ENCODE measurements at regions not wholly inside any gene's neighbourhood (a gene's known extent, or its start where the extent isn't known, plus 50 kb on each side); places are given as distances from the start of the nearest gene placed in this dataset.

GRCh38 chr15:97301166-97301565, 659.3 kb upstream of the ARRDC4 start:
- Histone ChIP-seq H3K27me3 (ENCODE audit: control insufficient read depth, insufficient read depth, low read length) (no peaks in the 10 kb centered on the region), H3K4me3 (ENCODE audit: low read depth, low read length) (no peak overlapping the region), H3K9me3 (ENCODE audit: control insufficient read depth, insufficient read depth, low read length) (no peaks in the 10 kb centered on the region), H3K27ac (ENCODE audit: low read depth, low read length) (no peak overlapping the region), H3K36me3 (ENCODE audit: control insufficient read depth, insufficient read depth, low read length) (no peaks in the 10 kb centered on the region), H3K4me1 (ENCODE audit: control insufficient read depth, insufficient read depth, low read length) (no peaks in the 10 kb centered on the region)
- WGBS (ENCODE audit: insufficient coverage), result 100% methylated on average over 2 of the region's 3 CpGs
- DNase-seq (ENCODE audit: low read depth in 4 of 6, low spot score in 6 of 6), result no peak

DNA sequence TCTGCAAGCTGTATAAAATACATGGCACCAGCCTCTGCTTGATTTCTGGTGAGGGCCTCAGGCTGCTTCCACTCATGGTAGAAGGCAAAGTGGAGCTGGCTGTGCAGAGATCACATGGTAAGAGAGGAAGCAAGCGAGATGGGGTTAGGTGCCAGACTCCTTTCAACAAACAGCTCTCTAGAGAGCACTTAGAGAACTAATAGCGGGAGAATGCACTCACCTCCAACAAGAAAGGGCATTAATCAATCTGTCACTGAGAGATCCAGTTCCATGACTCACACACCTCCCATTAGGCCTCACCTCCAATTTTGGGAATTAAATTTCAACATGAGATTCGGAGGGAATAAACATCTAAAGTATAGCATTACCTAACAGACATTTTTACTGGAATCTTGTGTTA, 644.1 kb upstream of the ARRDC4 start:
- Histone ChIP-seq H3K27ac (ENCODE audit: low read depth, low read length) (no peak overlapping the region), H3K4me1 (ENCODE audit: control insufficient read depth, insufficient read depth, low read length) (no peaks in the 10 kb centered on the region), H3K9me3 (ENCODE audit: control insufficient read depth, insufficient read depth, low read length) (no peaks in the 10 kb centered on the region), H3K36me3 (ENCODE audit: control insufficient read depth, insufficient read depth, low read length) (no peaks in the 10 kb centered on the region), H3K27me3 (ENCODE audit: control insufficient read depth, insufficient read depth, low read length) (no peaks in the 10 kb centered on the region), H3K4me3 (ENCODE audit: low read depth, low read length) (no peak overlapping the region)
- no peak for DNase-seq (ENCODE audit: low read depth in 4 of 6, low spot score in 6 of 6)
- WGBS (ENCODE audit: insufficient coverage), result no CpG with 5 or more reads among the region's 3 CpGs

- DNase-seq (ENCODE audit: low read depth in 4 of 6, low spot score in 6 of 6), result no peak
- H3K4me3 ChIP-seq (ENCODE audit: low read depth, low read length), result no peak overlapping the region
- no peaks in the 10 kb centered on the region for H3K36me3 ChIP-seq (ENCODE audit: control insufficient read depth, insufficient read depth, low read length)
- no CpG with 5 or more reads among the region's 3 CpGs for WGBS (ENCODE audit: insufficient coverage)
- H3K27me3 ChIP-seq (ENCODE audit: control insufficient read depth, insufficient read depth, low read length), result no peaks in the 10 kb centered on the region
- H3K4me1 ChIP-seq (ENCODE audit: control insufficient read depth, insufficient read depth, low read length), result no peaks in the 10 kb centered on the region
- no peaks in the 10 kb centered on the region for H3K9me3 ChIP-seq (ENCODE audit: control insufficient read depth, insufficient read depth, low read length)
- H3K27ac ChIP-seq (ENCODE audit: low read depth, low read length), result no peak overlapping the region
These were observed 643.3 kb upstream of the ARRDC4 start for GRCh38 chr15:97317163-97317562.

DNA sequence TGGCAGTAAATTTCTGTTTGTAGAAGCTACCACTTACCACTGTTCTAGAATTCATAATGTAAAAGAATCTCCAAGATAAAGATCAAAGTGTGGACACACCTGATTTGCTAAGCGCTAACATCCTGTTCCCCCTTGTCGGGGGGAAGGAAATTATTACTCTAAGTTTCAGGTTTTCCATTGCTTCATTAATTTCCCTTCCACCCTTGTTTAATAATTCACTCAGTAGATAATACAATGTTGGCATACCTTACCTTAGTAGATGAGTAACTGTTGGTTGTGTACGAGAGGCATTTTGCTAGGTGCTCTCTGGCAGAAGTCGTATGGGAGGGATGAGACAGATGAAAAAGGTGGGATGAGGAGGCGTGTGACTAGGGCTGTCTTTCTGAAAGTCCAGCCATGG, 641.2 kb upstream of the ARRDC4 start:
- no peak for DNase-seq (ENCODE audit: low read depth in 4 of 6, low spot score in 6 of 6)
- H3K9me3 ChIP-seq (ENCODE audit: control insufficient read depth, insufficient read depth, low read length), result no peaks in the 10 kb centered on the region
- WGBS (ENCODE audit: insufficient coverage), result 100% methylated on average over 2 of the region's 5 CpGs

GRCh38 chr15:97346221-97346620, 614.3 kb upstream of the ARRDC4 start:
- Histone ChIP-seq H3K27ac (ENCODE audit: low read depth, low read length) (no peak overlapping the region), H3K4me3 (ENCODE audit: low read depth, low read length) (no peak overlapping the region), H3K4me1 (ENCODE audit: control insufficient read depth, insufficient read depth, low read length) (no peaks in the 10 kb centered on the region), H3K36me3 (ENCODE audit: control insufficient read depth, insufficient read depth, low read length) (no peaks in the 10 kb centered on the region), H3K27me3 (ENCODE audit: control insufficient read depth, insufficient read depth, low read length) (no peaks in the 10 kb centered on the region), H3K9me3 (ENCODE audit: control insufficient read depth, insufficient read depth, low read length) (no peaks in the 10 kb centered on the region)
- 100% methylated on average over 2 of the region's 2 CpGs for WGBS (ENCODE audit: insufficient coverage)
- DNase-seq (ENCODE audit: low read depth in 4 of 6, low spot score in 6 of 6), result no peak

More for the DNA sequence above, 641.2 kb upstream of the ARRDC4 start:
- Histone ChIP-seq H3K27me3 (ENCODE audit: control insufficient read depth, insufficient read depth, low read length) (no peaks in the 10 kb centered on the region), H3K4me3 (ENCODE audit: low read depth, low read length) (no peak overlapping the region), H3K4me1 (ENCODE audit: control insufficient read depth, insufficient read depth, low read length) (no peaks in the 10 kb centered on the region), H3K36me3 (ENCODE audit: control insufficient read depth, insufficient read depth, low read length) (no peaks in the 10 kb centered on the region), H3K27ac (ENCODE audit: low read depth, low read length) (no peak overlapping the region)

DNA sequence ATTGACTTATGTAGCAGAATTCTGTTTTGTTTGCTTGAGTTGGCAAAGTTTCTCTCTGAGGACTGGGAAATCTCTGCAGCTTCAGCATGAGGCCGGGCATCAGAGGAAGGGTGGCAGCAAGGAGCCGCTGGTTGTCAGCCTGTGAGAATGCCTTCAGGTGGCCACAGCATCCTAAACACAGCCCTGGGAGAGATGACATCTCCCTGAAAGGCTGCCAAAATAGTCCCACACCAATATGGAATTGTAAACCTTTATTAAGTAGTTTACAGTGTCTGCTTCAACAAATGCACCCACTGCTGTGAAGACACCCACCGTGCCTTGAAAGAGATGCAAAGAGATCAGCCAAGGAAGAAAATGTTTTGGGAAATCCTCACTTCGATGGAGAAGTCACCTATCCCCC, 609.7 kb upstream of the ARRDC4 start:
- H3K4me3 ChIP-seq (ENCODE audit: low read depth, low read length), result no peak overlapping the region
- no peak for DNase-seq (ENCODE audit: low read depth in 4 of 6, low spot score in 6 of 6)
- H3K4me1 ChIP-seq (ENCODE audit: control insufficient read depth, insufficient read depth, low read length), result no peaks in the 10 kb centered on the region
- H3K27ac ChIP-seq (ENCODE audit: low read depth, low read length), result no peak overlapping the region
- no peaks in the 10 kb centered on the region for H3K9me3 ChIP-seq (ENCODE audit: control insufficient read depth, insufficient read depth, low read length)
- no peaks in the 10 kb centered on the region for H3K27me3 ChIP-seq (ENCODE audit: control insufficient read depth, insufficient read depth, low read length)
- 71% methylated on average over 3 of the region's 4 CpGs for WGBS (ENCODE audit: insufficient coverage)
- H3K36me3 ChIP-seq (ENCODE audit: control insufficient read depth, insufficient read depth, low read length), result no peaks in the 10 kb centered on the region

DNA sequence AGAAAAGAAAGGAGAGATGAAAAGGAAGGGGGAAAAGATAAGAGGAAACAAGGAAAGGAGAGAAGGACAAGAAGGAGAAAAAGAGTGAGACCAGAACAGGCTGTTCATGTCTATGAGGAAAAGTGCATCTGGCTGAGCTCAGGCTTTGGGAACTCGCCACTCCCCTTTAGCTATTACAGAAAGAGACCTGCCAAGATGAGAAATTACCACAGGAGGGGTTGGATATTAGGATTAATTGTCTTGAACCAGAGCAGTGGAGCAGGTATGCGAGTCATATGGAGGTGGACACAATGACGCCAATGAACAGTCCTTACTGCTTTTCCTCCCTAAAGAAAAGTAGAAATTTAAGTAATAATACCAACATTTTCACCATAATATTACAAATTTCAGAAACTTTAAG, 577.0 kb upstream of the ARRDC4 start:
- DNase-seq (ENCODE audit: low read depth in 4 of 6, low spot score in 6 of 6), result no peak

DNA sequence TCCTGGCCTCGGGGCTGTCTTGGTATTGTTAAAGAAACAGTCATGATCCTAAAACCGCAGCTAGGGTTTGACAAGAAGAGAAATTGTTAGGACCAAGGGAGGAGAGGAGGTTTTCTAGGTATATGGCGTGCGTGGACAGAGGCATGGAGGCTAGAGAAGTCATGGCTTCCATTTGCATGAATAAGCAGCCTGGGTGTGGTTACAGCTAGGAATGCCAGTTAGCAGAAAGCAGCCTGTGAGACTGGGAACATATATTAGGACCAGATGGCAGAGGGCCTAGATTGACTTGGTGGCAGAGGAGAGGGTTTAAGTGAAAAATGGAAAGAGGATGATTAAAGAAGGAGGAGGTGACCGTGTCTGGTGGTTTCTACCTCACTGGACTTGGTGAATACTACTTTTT, 573.6 kb upstream of the ARRDC4 start:
- no peak overlapping the region for H3K4me3 ChIP-seq (ENCODE audit: low read depth, low read length)
- no peak for DNase-seq (ENCODE audit: low read depth in 4 of 6, low spot score in 6 of 6)
- no peaks in the 10 kb centered on the region for H3K36me3 ChIP-seq (ENCODE audit: control insufficient read depth, insufficient read depth, low read length)
- H3K27me3 ChIP-seq (ENCODE audit: control insufficient read depth, insufficient read depth, low read length), result no peaks in the 10 kb centered on the region
- H3K27ac ChIP-seq (ENCODE audit: low read depth, low read length), result no peak overlapping the region
- 92% methylated on average over 4 of the region's 5 CpGs for WGBS (ENCODE audit: insufficient coverage)
- H3K9me3 ChIP-seq (ENCODE audit: control insufficient read depth, insufficient read depth, low read length), result no peaks in the 10 kb centered on the region
- H3K4me1 ChIP-seq (ENCODE audit: control insufficient read depth, insufficient read depth, low read length), result no peaks in the 10 kb centered on the region

More for the DNA sequence above, 577.0 kb upstream of the ARRDC4 start:
- Histone ChIP-seq H3K27ac (ENCODE audit: low read depth, low read length) (no peak overlapping the region), H3K9me3 (ENCODE audit: control insufficient read depth, insufficient read depth, low read length) (no peaks in the 10 kb centered on the region), H3K36me3 (ENCODE audit: control insufficient read depth, insufficient read depth, low read length) (no peaks in the 10 kb centered on the region), H3K4me3 (ENCODE audit: low read depth, low read length) (no peak overlapping the region), H3K27me3 (ENCODE audit: control insufficient read depth, insufficient read depth, low read length) (no peaks in the 10 kb centered on the region), H3K4me1 (ENCODE audit: control insufficient read depth, insufficient read depth, low read length) (no peaks in the 10 kb centered on the region)
- no CpG with 5 or more reads among the region's 3 CpGs for WGBS (ENCODE audit: insufficient coverage)

- Histone ChIP-seq H3K36me3 (ENCODE audit: control insufficient read depth, insufficient read depth, low read length) (no peaks in the 10 kb centered on the region), H3K4me1 (ENCODE audit: control insufficient read depth, insufficient read depth, low read length) (no peaks in the 10 kb centered on the region), H3K4me3 (ENCODE audit: low read depth, low read length) (no peak overlapping the region), H3K27me3 (ENCODE audit: control insufficient read depth, insufficient read depth, low read length) (no peaks in the 10 kb centered on the region), H3K9me3 (ENCODE audit: control insufficient read depth, insufficient read depth, low read length) (no peaks in the 10 kb centered on the region), H3K27ac (ENCODE audit: low read depth, low read length) (no peak overlapping the region)
- DNase-seq (ENCODE audit: low read depth in 4 of 6, low spot score in 6 of 6), result no peak
- WGBS (ENCODE audit: insufficient coverage), result no CpG with 5 or more reads among the region's 4 CpGs
These were observed 559.3 kb upstream of the ARRDC4 start for GRCh38 chr15:97401195-97401594.

- WGBS (ENCODE audit: insufficient coverage), result no CpG with 5 or more reads among the region's 2 CpGs
- H3K36me3 ChIP-seq (ENCODE audit: control insufficient read depth, insufficient read depth, low read length), result no peaks in the 10 kb centered on the region
- H3K9me3 ChIP-seq (ENCODE audit: control insufficient read depth, insufficient read depth, low read length), result no peaks in the 10 kb centered on the region
- no peaks in the 10 kb centered on the region for H3K27me3 ChIP-seq (ENCODE audit: control insufficient read depth, insufficient read depth, low read length)
- no peak overlapping the region for H3K27ac ChIP-seq (ENCODE audit: low read depth, low read length)
- H3K4me1 ChIP-seq (ENCODE audit: control insufficient read depth, insufficient read depth, low read length), result no peaks in the 10 kb centered on the region
- no peak overlapping the region for H3K4me3 ChIP-seq (ENCODE audit: low read depth, low read length)
- DNase-seq (ENCODE audit: low read depth in 4 of 6, low spot score in 6 of 6), result no peak
These were observed 558.5 kb upstream of the ARRDC4 start for GRCh38 chr15:97401970-97402369.

Measured in spinal cord (tissue), 9 donors.